HEK293T (cell line): ENCODE measurements at regions not wholly inside any gene's neighbourhood (a gene's known extent, or its start where the extent isn't known, plus 50 kb on each side); places are given as distances from the start of the nearest gene placed in this dataset.

Experiments used
- ARNT ChIP-seq: fragments of 450-650 bp; IDR thresholded peaks from 2 replicates; pipeline ENCODE4 v1.6.1; 2017; ENCODE audit warnings: mild to moderate bottlenecking
- BHLHE40 ChIP-seq: fragments of 450-650 bp; IDR thresholded peaks from 2 replicates; pipeline ENCODE4 v1.6.1; 2016; ENCODE audit warnings: mild to moderate bottlenecking, moderate library complexity, borderline replicate concordance
- CTBP1 ChIP-seq: fragments of 450-650 bp; IDR thresholded peaks from 2 replicates; pipeline ENCODE4 v1.6.1; 2016; ENCODE audit warnings: borderline replicate concordance
- ELF4 ChIP-seq: fragments of 450-650 bp; IDR thresholded peaks from 2 replicates; pipeline ENCODE4 v1.6.1; 2017; ENCODE audit warnings: antibody characterized with exemption
- FOXK2 ChIP-seq: fragments of 450-650 bp; IDR thresholded peaks from 2 replicates; pipeline ENCODE4 v1.6.1; 2016; ENCODE audit warnings: mild to moderate bottlenecking
- FOXM1 ChIP-seq: fragments of 450-650 bp; IDR thresholded peaks from 2 replicates; pipeline ENCODE4 v1.6.1; 2017; ENCODE audit warnings: mild to moderate bottlenecking, borderline replicate concordance
- L3MBTL2 ChIP-seq: fragments of 450-650 bp; conservative IDR thresholded peaks from 2 replicates; pipeline ENCODE4 v1.6.1; 2016; ENCODE audit warnings: mild to moderate bottlenecking
- LEF1 ChIP-seq: fragments of 450-650 bp; IDR thresholded peaks from 2 replicates; pipeline ENCODE4 v1.6.1; 2017; ENCODE audit warnings: mild to moderate bottlenecking, borderline replicate concordance
- NFRKB ChIP-seq: fragments of 450-650 bp; IDR thresholded peaks from 2 replicates; pipeline ENCODE4 v1.6.1; 2016; ENCODE audit warnings: mild to moderate bottlenecking, moderate library complexity
- PKNOX1 ChIP-seq: fragments of 450-650 bp; IDR thresholded peaks from 2 replicates; pipeline ENCODE4 v1.6.1; 2016
- SP1 ChIP-seq: fragments of 450-650 bp; IDR thresholded peaks from 2 replicates; pipeline ENCODE4 v1.6.1; 2017
- SUZ12 ChIP-seq: fragments of 450-650 bp; IDR thresholded peaks from 2 replicates; pipeline ENCODE4 v1.6.1; 2016; ENCODE audit warnings: mild to moderate bottlenecking
- ZNF384 ChIP-seq: fragments of 450-650 bp; IDR thresholded peaks from 2 replicates; pipeline ENCODE4 v1.6.1; 2016

- TF ChIP-seq L3MBTL2 (no peak), FOXM1 (no peak), SP1 (no peak), ELF4 (no peak), SUZ12 (no peak), ARNT (no peak), BHLHE40 (no peak), PKNOX1 (no peak), FOXK2 (no peak), LEF1 (no peak), NFRKB (no peak), ZNF384 (no peak), CTBP1 (no peak)
Observed at GRCh38 chr2:128817813-128818212, 499.1 kb upstream of the HS6ST1 start.
